Natural killer cell (primary cell): ENCODE measurements at regions not wholly inside any gene's neighbourhood (a gene's known extent, or its start where the extent isn't known, plus 50 kb on each side); places are given as distances from the start of the nearest gene placed in this dataset.

Experiments
- ATAC-seq, 3 donors: fragments of 150-1000 bp in 2 of 3; fragments of 200-7000 bp in 1 of 3; cut with Tn5 transposase; 1 replicate in 1 of 3; 2 replicates in 2 of 3; pipeline ENCODE4 v1.10.0; 2021; ENCODE audit warnings: mild to moderate bottlenecking in 2 of 3, moderate library complexity in 2 of 3
- DNase-seq, 2 donors: peaks; one replicate each; pipeline versions ENCODE4 v3.0.0 to v3.0.0-alpha.2; 2013 to 2021; ENCODE audit warnings: mixed read lengths in 1 of 2
- H3K27ac ChIP-seq: one replicate; pipeline ENCODE4 v1.5.1; 2013; ENCODE audit warnings: mild to moderate bottlenecking, low read length
- H3K27me3 ChIP-seq: one replicate; pipeline ENCODE4 v1.6.1; 2013; ENCODE audit warnings: low read length; ENCODE audit not compliant: control insufficient read depth, insufficient read depth
- H3K36me3 ChIP-seq: one replicate; pipeline ENCODE4 v1.6.1; 2013; ENCODE audit warnings: low read length; ENCODE audit not compliant: control insufficient read depth, insufficient read depth
- H3K4me1 ChIP-seq: one replicate; pipeline ENCODE4 v1.6.1; 2013; ENCODE audit warnings: low read length; ENCODE audit not compliant: control insufficient read depth, insufficient read depth
- H3K4me3 ChIP-seq: one replicate; pipeline ENCODE4 v1.5.1; 2013; ENCODE audit warnings: low read length
- H3K9me3 ChIP-seq: one replicate; pipeline ENCODE4 v1.6.1; 2013; ENCODE audit warnings: low read length; ENCODE audit not compliant: control insufficient read depth, insufficient read depth
- H3K27ac Mint-ChIP-seq, 2 donors: one replicate each; pipeline ENCODE4 v1.8.0; 2022; ENCODE audit warnings: mild to moderate bottlenecking in 2 of 2, mixed read lengths in 2 of 2, moderate library complexity in 1 of 2
- H3K27me3 Mint-ChIP-seq, 2 donors: one replicate each; pipeline ENCODE4 v1.8.0; 2022; ENCODE audit warnings: low read depth in 2 of 2, mixed read lengths in 2 of 2
- H3K36me3 Mint-ChIP-seq: one replicate; pipeline ENCODE4 v1.8.0; 2022; ENCODE audit warnings: mixed read lengths
- H3K4me1 Mint-ChIP-seq, 2 donors: one replicate each; pipeline ENCODE4 v1.8.0; 2022; ENCODE audit warnings: mixed read lengths in 2 of 2
- H3K4me3 Mint-ChIP-seq: one replicate; pipeline ENCODE4 v1.8.0; 2022; ENCODE audit warnings: mild to moderate bottlenecking, moderate library complexity, mixed read lengths
- H3K9me3 Mint-ChIP-seq, 2 donors: one replicate each; pipeline ENCODE4 v1.8.0; 2022; ENCODE audit warnings: mixed read lengths in 2 of 2
- CTCF ChIP-seq: fragments of 200-600 bp; IDR thresholded peaks from one replicate; pipeline ENCODE4 v1.8.0; 2022; ENCODE audit warnings: antibody characterized with exemption
- WGBS: methylation state at CpG from one replicate; pipeline ENCODE4 v1.1.7; 2013; ENCODE audit warnings: missing lambda C conversion rate; ENCODE audit not compliant: insufficient coverage; 5-methylcytosine and 5-hydroxymethylcytosine counted together
- intact Hi-C: fragments of 100-400 bp; cut with micrococcal nuclease; formaldehyde crosslinking; loops from one replicate; pipeline ENCODE4 v1.14.2; 2022

- Mint-ChIP-seq H3K36me3 (peaks cover 7% of the 10 kb centered on the region), H3K27me3 (no peaks in the 10 kb centered on the region), H3K27ac (no peak overlapping the region), H3K4me3 (no peak overlapping the region), H3K4me1 (peaks cover 10 to 11% of the 10 kb centered on the region in 2 donors), H3K9me3 (peaks cover 6 to 10% of the 10 kb centered on the region in 2 donors)
- Histone ChIP-seq H3K4me3 (no peak overlapping the region), H3K9me3 (no peaks in the 10 kb centered on the region), H3K27ac (no peak overlapping the region), H3K27me3 (no peaks in the 10 kb centered on the region), H3K4me1 (no peaks in the 10 kb centered on the region), H3K36me3 (no peaks in the 10 kb centered on the region)
- ATAC-seq: no peak
- no CpG with 5 or more reads among the region's 1 CpG for WGBS
- no peak for TF ChIP-seq CTCF
- DNase-seq: no peak
- intact Hi-C loops: no loop called here
Measured at GRCh38 chr2:19478409-19478808, 120.0 kb upstream of the OSR1 start.

- H3K36me3 Mint-ChIP-seq: peaks cover 9% of the 10 kb centered on the region
- no peak for TF ChIP-seq CTCF
- intact Hi-C loops: no loop called here
- Histone ChIP-seq H3K9me3 (no peaks in the 10 kb centered on the region), H3K36me3 (no peaks in the 10 kb centered on the region), H3K27ac (no peak overlapping the region), H3K4me1 (no peaks in the 10 kb centered on the region), H3K4me3 (no peak overlapping the region), H3K27me3 (no peaks in the 10 kb centered on the region)
- no peak overlapping the region for H3K27ac Mint-ChIP-seq
- no peak overlapping the region for H3K4me3 Mint-ChIP-seq
- WGBS: no CpG with 5 or more reads among the region's 2 CpGs
- DNase-seq (no peak), ATAC-seq (no peak)
- H3K27me3 Mint-ChIP-seq: no peaks in the 10 kb centered on the region
- H3K4me1 Mint-ChIP-seq: peaks cover 11 to 13% of the 10 kb centered on the region in 2 donors
- H3K9me3 Mint-ChIP-seq: peaks cover 9 to 11% of the 10 kb centered on the region in 2 donors
Measured at GRCh38 chr2:19476327-19476726, 117.9 kb upstream of the OSR1 start.

GRCh38 chr2:19474128-19474527 lies 115.7 kb upstream of the OSR1 start:
- Mint-ChIP-seq H3K36me3 (peaks cover 14% of the 10 kb centered on the region), H3K4me3 (peak overlapping the region; percentile 49), H3K27me3 (no peaks in the 10 kb centered on the region), H3K4me1 (peaks cover 11 to 13% of the 10 kb centered on the region in 2 donors), H3K27ac (peak overlapping the region in 1 of 2 donors; percentile 43), H3K9me3 (peaks cover 8 to 15% of the 10 kb centered on the region in 2 donors)
- Histone ChIP-seq H3K4me1 (no peaks in the 10 kb centered on the region), H3K36me3 (no peaks in the 10 kb centered on the region), H3K4me3 (no peak overlapping the region), H3K9me3 (no peaks in the 10 kb centered on the region), H3K27me3 (no peaks in the 10 kb centered on the region), H3K27ac (no peak overlapping the region)
- intact Hi-C loops: no loop called here
- WGBS: under 1% methylated on average over 6 of the region's 8 CpGs
- ATAC-seq: peak in 2 of 3 donors; percentile 41 to 47
- DNase-seq: peak in 1 of 2 donors; percentile 78
- TF ChIP-seq CTCF: no peak

GRCh38 chr2:19473350-19473749 lies 114.9 kb upstream of the OSR1 start:
- WGBS: 64% methylated on average over 6 of the region's 6 CpGs
- H3K27ac ChIP-seq: no peak overlapping the region
- no peaks in the 10 kb centered on the region for H3K27me3 ChIP-seq
- peaks cover 14% of the 10 kb centered on the region for H3K36me3 Mint-ChIP-seq
- no peaks in the 10 kb centered on the region for H3K27me3 Mint-ChIP-seq
- ATAC-seq: no peak
- TF ChIP-seq CTCF: no peak
- peaks cover 11 to 13% of the 10 kb centered on the region in 2 donors for H3K4me1 Mint-ChIP-seq
- no peaks in the 10 kb centered on the region for H3K9me3 ChIP-seq
- peaks cover 11 to 15% of the 10 kb centered on the region in 2 donors for H3K9me3 Mint-ChIP-seq
- H3K36me3 ChIP-seq: no peaks in the 10 kb centered on the region
- no peak for DNase-seq
- no peak overlapping the region for H3K4me3 Mint-ChIP-seq
- intact Hi-C loops: no loop called here
- no peak overlapping the region for H3K4me3 ChIP-seq
- H3K4me1 ChIP-seq: no peaks in the 10 kb centered on the region
- H3K27ac Mint-ChIP-seq: no peak overlapping the region
